HepG2 (cell line): ENCODE measurements at regions not wholly inside any gene's neighbourhood (a gene's known extent, or its start where the extent isn't known, plus 50 kb on each side); places are given as distances from the start of the nearest gene placed in this dataset.

Source experiments
- ATAC-seq: fragments of 200-7000 bp; cut with Tn5 transposase; 3 replicates; pipeline ENCODE4 v1.9.1; 2020; ENCODE audit warnings: mild to moderate bottlenecking, moderate library complexity
- BruUV-seq: library from RNA; stranded (reverse); fragments of 400-500 nt; replicated peaks from 2 replicates; lab custom pipeline; 2021; lab: Mats Ljungman, UMichigan
- CTCF ChIA-PET: fragments of 300-600 bp; formaldehyde crosslinking; extraction: SDS; loops from one replicate; lab custom pipeline; 2021; ENCODE audit warnings: low total read pairs, inconsistent platforms, low intra/inter-chr PET ratio; lab: Yijun Ruan, JAX
- POLR2A ChIA-PET: fragments of 350-600 bp; sonication (Branson Sonifier 250); formaldehyde crosslinking; loops from one replicate; lab custom pipeline; 2020; ENCODE audit warnings: antibody characterized with exemption, inconsistent platforms; lab: Yijun Ruan, JAX
- DNase-seq: peaks from one replicate; pipeline ENCODE4 v3.0.0-alpha.2; 2015; ENCODE audit warnings: low spot score
- FAIRE-seq: peaks from 3 replicates; lab custom pipeline; 2011; peaks lifted over from hg19 to GRCh38; lab: Jason Lieb, UNC
- H2AFZ ChIP-seq: one replicate; pipeline ENCODE4 v1.6.1; 2011; ENCODE audit warnings: low read length, inconsistent platforms
- H3K27ac ChIP-seq: fragments of 300-600 bp; 3 replicates; pipeline ENCODE4 v1.8.0; 2011; ENCODE audit warnings: mixed run types, mild to moderate bottlenecking, mixed read lengths, low read length, inconsistent platforms; ENCODE audit not compliant: insufficient read depth; ENCODE audit errors: extremely low read length
- H3K27me3 ChIP-seq, 2 experiments: fragments of 200-600 bp in 1 of 2; 2 replicates in 1 of 2; 3 replicates in 1 of 2; pipeline versions ENCODE4 v1.6.0 to v1.8.0; 2011; ENCODE audit warnings: low read length in 2 of 2, mild to moderate bottlenecking in 2 of 2, moderate library complexity in 2 of 2, inconsistent platforms in 1 of 2; ENCODE audit not compliant: insufficient read depth in 2 of 2, control insufficient read depth in 1 of 2
- H3K36me3 ChIP-seq, 2 experiments: fragments of 200-600 bp in 1 of 2; replicated peaks in 1 of 2; 2 replicates in 1 of 2; 3 replicates in 1 of 2; pipeline versions ENCODE4 v1.5.1 to v1.8.0; 2011; ENCODE audit warnings: low read length in 2 of 2, inconsistent platforms in 1 of 2; ENCODE audit not compliant: insufficient read depth in 2 of 2, control insufficient read depth in 1 of 2
- H3K4me1 ChIP-seq: 2 replicates; pipeline ENCODE4 v1.5.1; 2012; ENCODE audit warnings: low read length, inconsistent platforms; ENCODE audit not compliant: insufficient read depth
- H3K4me2 ChIP-seq: 2 replicates; pipeline ENCODE4 v1.6.0; 2011; ENCODE audit warnings: low read depth, low read length, inconsistent platforms
- H3K4me3 ChIP-seq, 3 experiments: fragments of 200-600 bp in 1 of 3; sonication (generic), shearing (Covaris generic) in 1 of 3; replicated peaks in 1 of 3; 2 replicates each; pipeline ENCODE4 v1.5.1; 2011 to 2016; ENCODE audit warnings: low read length in 3 of 3, inconsistent platforms in 2 of 3, low read depth in 2 of 3, mild to moderate bottlenecking in 2 of 3, control low read depth in 1 of 3, mixed read lengths in 1 of 3; ENCODE audit not compliant: insufficient read depth in 1 of 3
- H3K79me2 ChIP-seq: one replicate; pipeline ENCODE4 v1.6.1; 2011; ENCODE audit warnings: low read length, inconsistent platforms; ENCODE audit not compliant: insufficient read depth
- H3K9ac ChIP-seq: 2 replicates; pipeline ENCODE4 v1.6.0; 2011; ENCODE audit warnings: mild to moderate bottlenecking, low read depth, low read length, inconsistent platforms; ENCODE audit not compliant: insufficient read depth
- H3K9me3 ChIP-seq: 2 replicates; pipeline ENCODE4 v1.5.1; 2012; ENCODE audit warnings: mild to moderate bottlenecking, low read length
- H4K20me1 ChIP-seq: 2 replicates; pipeline ENCODE4 v1.6.0; 2011; ENCODE audit warnings: inconsistent platforms, mild to moderate bottlenecking, low read length, moderate library complexity; ENCODE audit not compliant: insufficient read depth
- BRD4 ChIP-seq: sonication (generic); formaldehyde crosslinking; IDR thresholded peaks from 2 replicates; pipeline ENCODE4 v1.4.0; 2020; ENCODE audit warnings: missing genetic modification reagents
- CCDC6 ChIP-seq: sonication (generic); formaldehyde crosslinking; IDR thresholded peaks from 2 replicates; pipeline ENCODE4 v1.8.1; 2022; ENCODE audit warnings: mild to moderate bottlenecking, missing genetic modification reagents, moderate library complexity
- GATAD2A ChIP-seq: IDR thresholded peaks from 2 replicates; pipeline ENCODE4 v1.6.1; 2016
- MXD1 ChIP-seq: sonication (generic); formaldehyde crosslinking; IDR thresholded peaks from 2 replicates; pipeline ENCODE4 v1.4.0; 2020; ENCODE audit warnings: mild to moderate bottlenecking, missing genetic modification reagents
- NFKBIZ ChIP-seq: IDR thresholded peaks from 2 replicates; pipeline ENCODE4 v1.6.1; 2018; ENCODE audit warnings: missing genetic modification reagents, missing compliant biosample characterization
- RAD21 ChIP-seq: fragments of 450-650 bp; formaldehyde crosslinking; IDR thresholded peaks from 2 replicates; pipeline ENCODE4 v1.5.0; 2020; ENCODE audit warnings: mild to moderate bottlenecking
- SIX4 ChIP-seq: sonication (generic); formaldehyde crosslinking; IDR thresholded peaks from 2 replicates; pipeline ENCODE4 v1.4.0; 2020; ENCODE audit warnings: missing genetic modification reagents
- ZNF335 ChIP-seq: sonication (generic); formaldehyde crosslinking; IDR thresholded peaks from 2 replicates; pipeline ENCODE4 v1.4.0; 2020; ENCODE audit warnings: missing genetic modification reagents
- in situ Hi-C: cut with HindIII; loops from 2 replicates; pipeline ENCODE4 v1.10.0; 2017; ENCODE audit warnings: low pct_unique_long_range_greater_than_20kb; ENCODE audit not compliant: extremely low pct_ligation_motif_present
- intact Hi-C: fragments of 100-400 bp; cut with micrococcal nuclease; formaldehyde crosslinking; loops from one replicate; pipeline ENCODE4 v1.10.0; 2022; ENCODE audit not compliant: unreplicated experiment
- TF ChIP-seq, protein P1 (sequence below): sonication (generic); formaldehyde crosslinking; IDR thresholded peaks from 2 replicates; pipeline ENCODE4 v1.4.0; 2020; ENCODE audit warnings: missing genetic modification reagents
- TF ChIP-seq, protein P2 (sequence below): sonication (generic); formaldehyde crosslinking; IDR thresholded peaks from 2 replicates; pipeline ENCODE4 v1.4.0; 2020; ENCODE audit warnings: missing genetic modification reagents; ENCODE audit errors: not compliant biosample characterization

- TF ChIP-seq, protein P1, sequence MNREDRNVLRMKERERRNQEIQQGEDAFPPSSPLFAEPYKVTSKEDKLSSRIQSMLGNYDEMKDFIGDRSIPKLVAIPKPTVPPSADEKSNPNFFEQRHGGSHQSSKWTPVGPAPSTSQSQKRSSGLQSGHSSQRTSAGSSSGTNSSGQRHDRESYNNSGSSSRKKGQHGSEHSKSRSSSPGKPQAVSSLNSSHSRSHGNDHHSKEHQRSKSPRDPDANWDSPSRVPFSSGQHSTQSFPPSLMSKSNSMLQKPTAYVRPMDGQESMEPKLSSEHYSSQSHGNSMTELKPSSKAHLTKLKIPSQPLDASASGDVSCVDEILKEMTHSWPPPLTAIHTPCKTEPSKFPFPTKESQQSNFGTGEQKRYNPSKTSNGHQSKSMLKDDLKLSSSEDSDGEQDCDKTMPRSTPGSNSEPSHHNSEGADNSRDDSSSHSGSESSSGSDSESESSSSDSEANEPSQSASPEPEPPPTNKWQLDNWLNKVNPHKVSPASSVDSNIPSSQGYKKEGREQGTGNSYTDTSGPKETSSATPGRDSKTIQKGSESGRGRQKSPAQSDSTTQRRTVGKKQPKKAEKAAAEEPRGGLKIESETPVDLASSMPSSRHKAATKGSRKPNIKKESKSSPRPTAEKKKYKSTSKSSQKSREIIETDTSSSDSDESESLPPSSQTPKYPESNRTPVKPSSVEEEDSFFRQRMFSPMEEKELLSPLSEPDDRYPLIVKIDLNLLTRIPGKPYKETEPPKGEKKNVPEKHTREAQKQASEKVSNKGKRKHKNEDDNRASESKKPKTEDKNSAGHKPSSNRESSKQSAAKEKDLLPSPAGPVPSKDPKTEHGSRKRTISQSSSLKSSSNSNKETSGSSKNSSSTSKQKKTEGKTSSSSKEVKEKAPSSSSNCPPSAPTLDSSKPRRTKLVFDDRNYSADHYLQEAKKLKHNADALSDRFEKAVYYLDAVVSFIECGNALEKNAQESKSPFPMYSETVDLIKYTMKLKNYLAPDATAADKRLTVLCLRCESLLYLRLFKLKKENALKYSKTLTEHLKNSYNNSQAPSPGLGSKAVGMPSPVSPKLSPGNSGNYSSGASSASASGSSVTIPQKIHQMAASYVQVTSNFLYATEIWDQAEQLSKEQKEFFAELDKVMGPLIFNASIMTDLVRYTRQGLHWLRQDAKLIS (CRISPR knock-in tag): no peak
- no peak for TF ChIP-seq NFKBIZ (CRISPR knock-in tag)
- TF ChIP-seq MXD1 (CRISPR knock-in tag): no peak
- no peak for TF ChIP-seq RAD21 (CRISPR knock-in tag)
- no peak for TF ChIP-seq CCDC6 (CRISPR knock-in tag)
Observed at GRCh38 chr3:144051211-144051610, 79.6 kb downstream of the DIPK2A start (continued).

DNA sequence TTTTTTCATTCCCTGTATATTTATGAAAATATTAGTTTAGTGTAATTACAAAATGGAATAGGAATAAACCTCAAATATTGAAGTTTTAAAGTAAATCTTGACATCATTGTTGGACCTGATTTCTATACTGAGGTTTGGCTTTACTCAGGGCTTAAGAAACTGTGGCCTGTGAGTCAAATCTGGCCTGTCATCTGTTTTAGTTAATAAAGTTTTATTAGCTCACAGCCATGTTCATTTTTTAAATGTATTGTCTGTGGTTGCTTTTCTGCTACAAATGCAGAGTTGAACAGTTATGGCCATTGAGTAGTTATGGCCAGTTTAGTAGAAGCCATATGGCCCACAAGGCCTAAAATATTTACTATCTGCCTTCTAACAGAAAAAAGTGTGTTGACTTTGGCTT is 80.7 kb downstream of the DIPK2A start:
- CTCF ChIA-PET: no interaction called here
- no peaks in the 10 kb centered on the region for H3K9me3 ChIP-seq
- H4K20me1 ChIP-seq: no peaks in the 10 kb centered on the region
- TF ChIP-seq SIX4 (CRISPR knock-in tag) (no peak), ZNF335 (no peak), GATAD2A (CRISPR knock-in tag) (no peak), BRD4 (CRISPR knock-in tag) (no peak)
- TF ChIP-seq, protein P2, sequence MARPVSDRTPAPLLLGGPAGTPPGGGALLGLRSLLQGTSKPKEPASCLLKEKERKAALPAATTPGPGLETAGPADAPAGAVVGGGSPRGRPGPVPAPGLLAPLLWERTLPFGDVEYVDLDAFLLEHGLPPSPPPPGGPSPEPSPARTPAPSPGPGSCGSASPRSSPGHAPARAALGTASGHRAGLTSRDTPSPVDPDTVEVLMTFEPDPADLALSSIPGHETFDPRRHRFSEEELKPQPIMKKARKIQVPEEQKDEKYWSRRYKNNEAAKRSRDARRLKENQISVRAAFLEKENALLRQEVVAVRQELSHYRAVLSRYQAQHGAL (CRISPR knock-in tag): no peak
- H3K9ac ChIP-seq: no peak overlapping the region
- BruUV-seq: no TSS peak
- in situ Hi-C loops (no loop called here), intact Hi-C loops (no loop called here)
- no peaks in the 10 kb centered on the region for H3K36me3 ChIP-seq
- H3K4me1 ChIP-seq: no peaks in the 10 kb centered on the region
- no peaks in the 10 kb centered on the region for H3K79me2 ChIP-seq
- FAIRE-seq (no peak), ATAC-seq (no peak), DNase-seq (no peak)
- H3K4me2 ChIP-seq: no peak overlapping the region
- POLR2A ChIA-PET: no interaction called here
- no peaks in the 10 kb centered on the region for H3K27me3 ChIP-seq
- H3K27ac ChIP-seq: no peak overlapping the region
- H3K4me3 ChIP-seq: no peak overlapping the region
- H2AFZ ChIP-seq: no peak overlapping the region
